K562 (cell line): ENCODE measurements at regions not wholly inside any gene's neighbourhood (a gene's known extent, or its start where the extent isn't known, plus 50 kb on each side); places are given as distances from the start of the nearest gene placed in this dataset.

Source experiments
- ATAC-seq: fragments of 200-7000 bp; cut with Tn5 transposase; 3 replicates; pipeline ENCODE4 v1.9.1; 2020; ENCODE audit warnings: moderate library complexity
- BruUV-seq: library from RNA; stranded (reverse); fragments of 400-500 nt; replicated peaks from 2 replicates; lab custom pipeline; 2021; lab: Mats Ljungman, UMichigan
- CTCF ChIA-PET: fragments of 300-600 bp; formaldehyde crosslinking; extraction: SDS; loops from one replicate; lab custom pipeline; 2021; ENCODE audit warnings: low intra/inter-chr PET ratio; lab: Yijun Ruan, JAX
- POLR2A ChIA-PET: fragments of 300-600, 350-650 bp; sonication (Branson Sonifier 250); formaldehyde crosslinking; extraction: SDS; loops from one replicate; lab custom pipeline; 2021; ENCODE audit warnings: antibody characterized with exemption, inconsistent platforms; lab: Yijun Ruan, JAX
- DNase-seq, 4 experiments: peaks; one replicate each; pipeline versions ENCODE4 v3.0.0 to v3.0.0-alpha.2; 2011 to 2018; ENCODE audit warnings: low spot score in 3 of 4, mixed read lengths in 3 of 4; ENCODE audit errors: extremely low read depth in 1 of 4
- FAIRE-seq: peaks from 2 replicates; lab custom pipeline; 2011; peaks lifted over from hg19 to GRCh38; lab: Jason Lieb, UNC
- H2AFZ ChIP-seq: 2 replicates; pipeline ENCODE4 v1.6.0; 2011; ENCODE audit warnings: low read depth, low read length, control low read depth, inconsistent platforms
- H3K27ac ChIP-seq: fragments of 200-600 bp; 3 replicates; pipeline ENCODE4 v1.8.0; 2011; ENCODE audit warnings: low read depth, mild to moderate bottlenecking, control low read depth, inconsistent platforms, low read length, moderate library complexity, mixed read lengths; ENCODE audit errors: extremely low read depth
- H3K27me3 ChIP-seq, 2 experiments: fragments of 300-600 bp in 1 of 2; 2 replicates in 1 of 2; 3 replicates in 1 of 2; pipeline versions ENCODE4 v1.6.0 to v1.8.0; 2011; ENCODE audit warnings: inconsistent platforms in 2 of 2, low read length in 2 of 2, mild to moderate bottlenecking in 1 of 2, mixed read lengths in 1 of 2, moderate library complexity in 1 of 2; ENCODE audit not compliant: control insufficient read depth in 2 of 2, insufficient read depth in 2 of 2
- H3K36me3 ChIP-seq: fragments of 300-600 bp; 3 replicates; pipeline ENCODE4 v1.8.0; 2011; ENCODE audit warnings: mild to moderate bottlenecking, low read length, inconsistent platforms; ENCODE audit not compliant: control insufficient read depth, insufficient read depth
- H3K4me1 ChIP-seq, 2 experiments: fragments of 200-600 bp in 1 of 2; replicated peaks in 1 of 2; 2 replicates in 1 of 2; 3 replicates in 1 of 2; pipeline versions ENCODE4 v1.5.1 to v1.8.0; 2011; ENCODE audit warnings: inconsistent platforms in 2 of 2, low read length in 2 of 2, mild to moderate bottlenecking in 1 of 2, mixed read lengths in 1 of 2, moderate library complexity in 1 of 2; ENCODE audit not compliant: control insufficient read depth in 2 of 2, insufficient read depth in 2 of 2
- H3K4me2 ChIP-seq: 2 replicates; pipeline ENCODE4 v1.6.1; 2011; ENCODE audit warnings: low read length, control low read depth, inconsistent platforms, mixed read lengths; ENCODE audit not compliant: insufficient read depth
- H3K4me3 ChIP-seq: fragments of 200-600 bp; sonication (generic), shearing (Covaris generic); 2 replicates; pipeline ENCODE4 v1.5.1; 2016; ENCODE audit warnings: control low read depth, inconsistent platforms
- H3K79me2 ChIP-seq: fragments of 200-600 bp; 3 replicates; pipeline ENCODE4 v1.8.0; 2011; ENCODE audit warnings: low read length, inconsistent platforms; ENCODE audit not compliant: control insufficient read depth, insufficient read depth
- H3K9ac ChIP-seq, 2 experiments: 2 replicates each; pipeline versions ENCODE4 v1.6.0 to v1.6.1; 2011; ENCODE audit warnings: low read depth in 2 of 2, low read length in 2 of 2, control low read depth in 1 of 2, inconsistent platforms in 1 of 2, mild to moderate bottlenecking in 1 of 2, mixed read lengths in 1 of 2; ENCODE audit not compliant: insufficient read depth in 1 of 2
- H3K9me1 ChIP-seq: one replicate; pipeline ENCODE4 v1.6.0; 2011; ENCODE audit warnings: inconsistent platforms, mild to moderate bottlenecking, low read length, moderate library complexity; ENCODE audit not compliant: control insufficient read depth, insufficient read depth
- H3K9me3 ChIP-seq: replicated peaks from 2 replicates; pipeline ENCODE4 v1.5.1; 2011; ENCODE audit warnings: low read depth, low read length, inconsistent platforms; ENCODE audit not compliant: control insufficient read depth, insufficient read depth
- H4K20me1 ChIP-seq: replicated peaks from 2 replicates; pipeline ENCODE4 v1.6.1; 2011; ENCODE audit warnings: low read length, inconsistent platforms, mixed read lengths; ENCODE audit not compliant: control insufficient read depth, insufficient read depth
- C11orf30 ChIP-seq: fragments of 450-650 bp; IDR thresholded peaks from 2 replicates; pipeline ENCODE4 v1.6.1; 2016; ENCODE audit warnings: low read depth, mild to moderate bottlenecking
- CHAMP1 ChIP-seq: fragments of 450-650 bp; IDR thresholded peaks from 2 replicates; pipeline ENCODE4 v1.6.1; 2016; ENCODE audit warnings: mild to moderate bottlenecking
- GATAD2A ChIP-seq: fragments of 450-650 bp; IDR thresholded peaks from 2 replicates; pipeline ENCODE4 v1.6.1; 2017
- GTF2A2 ChIP-seq: IDR thresholded peaks from 2 replicates; pipeline ENCODE4 v1.6.1; 2016; ENCODE audit warnings: mild to moderate bottlenecking, missing genetic modification characterization, missing compliant biosample characterization
- GTF2F1 ChIP-seq: IDR thresholded peaks from 2 replicates; pipeline ENCODE4 v1.6.1; 2011; ENCODE audit warnings: low read depth, low read length, improper control_type of control experiment
- MAFF ChIP-seq: IDR thresholded peaks from 2 replicates; pipeline ENCODE4 v1.6.1; 2012; ENCODE audit warnings: low read length, improper control_type of control experiment
- MAFG ChIP-seq: fragments of 450-650 bp; conservative IDR thresholded peaks from 2 replicates; pipeline ENCODE4 v1.6.1; 2016; ENCODE audit warnings: missing genetic modification characterization, missing compliant biosample characterization
- MAFK ChIP-seq: IDR thresholded peaks from 2 replicates; pipeline ENCODE4 v1.6.1; 2011; ENCODE audit warnings: low read length, improper control_type of control experiment
- MECOM ChIP-seq: fragments of 250-450 bp; sonication (Bioruptor Pico); IDR thresholded peaks from 2 replicates; pipeline ENCODE4 v1.8.0; 2022; ENCODE audit warnings: inconsistent platforms
- NR0B1 ChIP-seq: fragments of 450-650 bp; IDR thresholded peaks from one replicate; pipeline ENCODE4 v1.6.1; 2018; ENCODE audit warnings: mild to moderate bottlenecking, moderate library complexity; ENCODE audit not compliant: partially characterized antibody
- PML ChIP-seq: IDR thresholded peaks from 2 replicates; pipeline ENCODE4 v1.6.1; 2012; ENCODE audit warnings: low read length, inconsistent platforms
- TFE3 ChIP-seq: fragments of 450-650 bp; formaldehyde crosslinking; IDR thresholded peaks from 2 replicates; pipeline ENCODE4 v1.4.0; 2020; ENCODE audit warnings: mild to moderate bottlenecking, mixed read lengths
- ZNF316 ChIP-seq: fragments of 450-650 bp; IDR thresholded peaks from 2 replicates; pipeline ENCODE4 v1.6.1; 2016
- ZNF431 ChIP-seq: sonication (generic); formaldehyde crosslinking; IDR thresholded peaks from 2 replicates; pipeline ENCODE4 v1.8.0; 2022; ENCODE audit warnings: mild to moderate bottlenecking, missing genetic modification reagents
- ZNF639 ChIP-seq, 2 experiments: fragments of 200-800 bp in 1 of 2; sonication (Bioruptor generic) in 1 of 2; sonication (generic) in 1 of 2; formaldehyde crosslinking in 1 of 2; IDR thresholded peaks in 1 of 2; conservative IDR thresholded peaks in 1 of 2; 2 replicates each; pipeline versions ENCODE4 v1.5.0 to v1.6.1; 2016 to 2020; ENCODE audit warnings: missing compliant biosample characterization in 1 of 2, missing genetic modification characterization in 1 of 2, missing genetic modification reagents in 1 of 2
- ZNF695 ChIP-seq: fragments of 450-650 bp; formaldehyde crosslinking; IDR thresholded peaks from 2 replicates; pipeline ENCODE4 v1.4.0; 2020; ENCODE audit warnings: mild to moderate bottlenecking, moderate library complexity
- ZNF77 ChIP-seq: fragments of 250-450 bp; sonication (Bioruptor Pico); IDR thresholded peaks from 2 replicates; pipeline ENCODE4 v1.5.0; 2020
- WGBS: fragments of 100-300 bp; shearing (Covaris generic); methylation state at CpG from one replicate; pipeline ENCODE4 v1.1.6; 2016; ENCODE audit warnings: low coverage, mixed read lengths; ENCODE audit not compliant: insufficient coverage; ENCODE audit errors: missing lambda C conversion rate; 5-methylcytosine and 5-hydroxymethylcytosine counted together
- in situ Hi-C: fragments of 300-500 bp; cut with MboI; formaldehyde crosslinking; loops from 4 replicates; pipeline ENCODE4 v1.15.0; 2018; ENCODE audit warnings: inconsistent platforms, mixed read lengths
- intact Hi-C: fragments of 100-400 bp; cut with micrococcal nuclease; formaldehyde crosslinking; loops from 2 replicates; pipeline ENCODE4 v1.14.2; 2022

GRCh38 chr2:41413813-41414485 lies 633.9 kb upstream of the PKDCC start:
- in situ Hi-C loops (no loop called here), intact Hi-C loops (no loop called here)
- no peaks in the 10 kb centered on the region for H3K79me2 ChIP-seq
- no peak overlapping the region for H2AFZ ChIP-seq
- no peaks in the 10 kb centered on the region for H4K20me1 ChIP-seq
- CTCF ChIA-PET = interaction anchor here (0.5 to 0.6 kb wide), 2 partner anchors 84 to 315 kb away, joined by 3 to 4 read pairs; no protein-coding TSS in a partner anchor
- no peaks in the 10 kb centered on the region for H3K9me1 ChIP-seq
- POLR2A ChIA-PET = interaction anchor here (0.5 kb wide), 1 partner anchor 17 kb away, joined by 3 read pairs; no protein-coding TSS in a partner anchor
- H3K9me3 ChIP-seq = no peaks in the 10 kb centered on the region
- ATAC-seq = no peak
- H3K9ac ChIP-seq = no peak overlapping the region
- BruUV-seq = no TSS peak
- DNase-seq = no peak
- H3K36me3 ChIP-seq = no peaks in the 10 kb centered on the region
- no peak overlapping the region for H3K4me3 ChIP-seq
- no peaks in the 10 kb centered on the region for H3K4me1 ChIP-seq
- WGBS = 3% methylated on average over 4 of the region's 4 CpGs
- TF ChIP-seq PML = no peak
- TF ChIP-seq NR0B1 = no peak
- no peak for TF ChIP-seq GTF2F1
- peak; percentile 67 for TF ChIP-seq C11orf30
- peak; percentile 18; the same call in 1 of the 2 replicates for TF ChIP-seq TFE3
- peak; percentile 93 for TF ChIP-seq MAFF
- TF ChIP-seq ZNF316 = peak; percentile 84
- no peak for TF ChIP-seq GATAD2A
- TF ChIP-seq MAFK = peak; percentile 97
- no peak for TF ChIP-seq MECOM (CRISPR knock-in tag)
- TF ChIP-seq MAFG (tag) = peak; percentile 84
- TF ChIP-seq CHAMP1 = no peak
- no peak for TF ChIP-seq ZNF639 (CRISPR knock-in tag; conservative IDR thresholded peaks at IDR 0.05 in 1 of 2, IDR thresholded peaks at IDR 0.05 in 1 of 2)
- no peak for TF ChIP-seq ZNF431
- no peak for TF ChIP-seq GTF2A2 (tag)
- TF ChIP-seq ZNF77 = no peak
- TF ChIP-seq ZNF695 (CRISPR knock-in tag) = no peak
- no peak overlapping the region for H3K4me2 ChIP-seq
- no peaks in the 10 kb centered on the region for H3K27me3 ChIP-seq
- no peak overlapping the region for H3K27ac ChIP-seq
- FAIRE-seq = no peak
